Activated CD4-positive, alpha-beta memory T cell treated with anti-CD3 and anti-CD28 coated beads for 36 hours (primary cell): ENCODE measurements at regions not wholly inside any gene's neighbourhood (a gene's known extent, or its start where the extent isn't known, plus 50 kb on each side); places are given as distances from the start of the nearest gene placed in this dataset.
A peak's percentile ranks its signal among the peaks of the same experiment; 100 is the strongest.

Experiments
- CTCF ChIA-PET: fragments of 350-600 bp; sonication (Branson Sonifier 250); formaldehyde crosslinking; loops from one replicate; lab custom pipeline; 2021; ENCODE audit warnings: antibody characterized with exemption, inconsistent platforms; lab: Charles Lee
- POLR2A ChIA-PET: fragments of 350-600 bp; sonication (Branson Sonifier 250); formaldehyde crosslinking; loops from one replicate; lab custom pipeline; 2021; ENCODE audit warnings: antibody characterized with exemption; lab: Charles Lee
- DNase-seq: peaks from one replicate; pipeline ENCODE4 v3.0.0-alpha.2; 2020
- H3K27ac Mint-ChIP-seq: one replicate; pipeline ENCODE4 v1.8.0; 2021; ENCODE audit warnings: mixed read lengths
- H3K27me3 Mint-ChIP-seq: one replicate; pipeline ENCODE4 v1.8.0; 2021; ENCODE audit warnings: mixed read lengths
- H3K36me3 Mint-ChIP-seq: one replicate; pipeline ENCODE4 v1.8.0; 2021; ENCODE audit warnings: mixed read lengths
- H3K4me1 Mint-ChIP-seq: one replicate; pipeline ENCODE4 v1.8.0; 2021; ENCODE audit warnings: low read depth, mixed read lengths
- H3K4me3 Mint-ChIP-seq: one replicate; pipeline ENCODE4 v1.8.0; 2021; ENCODE audit warnings: mild to moderate bottlenecking, mixed read lengths
- H3K9me3 Mint-ChIP-seq: one replicate; pipeline ENCODE4 v1.8.0; 2021; ENCODE audit warnings: mixed read lengths
- intact Hi-C: fragments of 100-400 bp; cut with micrococcal nuclease; formaldehyde crosslinking; loops from one replicate; pipeline ENCODE4 v1.15.1; 2023

- intact Hi-C loops: loop anchor here (10.0 kb wide), 1 partner anchor 769 kb away; no protein-coding TSS in a partner anchor
- Mint-ChIP-seq H3K27ac (peak overlapping the region; percentile 98), H3K27me3 (no peaks in the 10 kb centered on the region), H3K4me1 (peaks cover 98% of the 10 kb centered on the region), H3K9me3 (peaks cover 15% of the 10 kb centered on the region), H3K36me3 (peaks cover 15% of the 10 kb centered on the region), H3K4me3 (peak overlapping the region; percentile 62)
- CTCF ChIA-PET: interaction anchor here (0.9 to 1.7 kb wide), 7 partner anchors 9 to 1099 kb away, joined by 3 to 9 read pairs (median 4); partner anchors contain the start of gene BCL11B
- peak; percentile 67 for DNase-seq
- POLR2A ChIA-PET: interaction anchor here (0.7 to 1.9 kb wide), 10 partner anchors 9 to 1094 kb away, joined by 3 to 9 read pairs (median 4); no protein-coding TSS in a partner anchor
Measured at GRCh38 chr14:98173305-98173704, 1098.7 kb downstream of the BCL11B start.

- ChIA-PET CTCF (interaction anchor here (1.4 to 1.7 kb wide), 2 partner anchors 12 to 196 kb away, joined by 4 to 9 read pairs; no protein-coding TSS in a partner anchor), POLR2A (interaction anchor here (0.7 to 2.6 kb wide), 10 partner anchors 11 to 1098 kb away, joined by 3 to 18 read pairs (median 5); partner anchors contain the start of gene BCL11B)
- Mint-ChIP-seq H3K9me3 (peaks cover 7% of the 10 kb centered on the region), H3K4me3 (peak overlapping the region; percentile 62), H3K27me3 (no peaks in the 10 kb centered on the region), H3K27ac (peak overlapping the region; percentile 98), H3K4me1 (peaks cover 97% of the 10 kb centered on the region), H3K36me3 (peaks cover 7% of the 10 kb centered on the region)
- intact Hi-C loops: loop anchor here (10.0 kb wide), 1 partner anchor 769 kb away; no protein-coding TSS in a partner anchor
- DNase-seq: peak; percentile 75
Measured at GRCh38 chr14:98174041-98174440, 1098.0 kb downstream of the BCL11B start.

GRCh38 chr14:98175436-98175835 lies 1096.6 kb downstream of the BCL11B start:
- peaks cover 97% of the 10 kb centered on the region for H3K4me1 Mint-ChIP-seq
- no peak for DNase-seq
- H3K9me3 Mint-ChIP-seq: no peaks in the 10 kb centered on the region
- peak overlapping the region; percentile 50 for H3K4me3 Mint-ChIP-seq
- ChIA-PET CTCF (interaction anchor here (0.9 to 1.5 kb wide), 6 partner anchors 10 to 1091 kb away, joined by 3 to 7 read pairs (median 4); no protein-coding TSS in a partner anchor), POLR2A (interaction anchor here (1.0 to 2.6 kb wide), 11 partner anchors 10 to 1097 kb away, joined by 3 to 18 read pairs (median 6); partner anchors contain the start of gene BCL11B)
- intact Hi-C loops: loop anchor here (5.0 to 10.0 kb wide), 3 partner anchors 183 to 1017 kb away; no protein-coding TSS in a partner anchor
- H3K27ac Mint-ChIP-seq: peak overlapping the region; percentile 98
- no peaks in the 10 kb centered on the region for H3K27me3 Mint-ChIP-seq
- H3K36me3 Mint-ChIP-seq: peaks cover 6% of the 10 kb centered on the region

GRCh38 chr14:98175881-98176280 lies 1096.1 kb downstream of the BCL11B start:
- no peaks in the 10 kb centered on the region for H3K27me3 Mint-ChIP-seq
- ChIA-PET POLR2A (interaction anchor here (1.0 to 2.6 kb wide), 9 partner anchors 14 to 1093 kb away, joined by 3 to 18 read pairs (median 5); no protein-coding TSS in a partner anchor), CTCF (interaction anchor here (0.9 to 1.5 kb wide), 5 partner anchors 13 to 1091 kb away, joined by 3 to 7 read pairs (median 4); no protein-coding TSS in a partner anchor)
- H3K4me1 Mint-ChIP-seq: peaks cover 96% of the 10 kb centered on the region
- DNase-seq: no peak
- H3K27ac Mint-ChIP-seq: peak overlapping the region; percentile 98
- peak overlapping the region; percentile 0 for H3K4me3 Mint-ChIP-seq
- intact Hi-C loops: loop anchor here (2.0 to 10.0 kb wide), 7 partner anchors 37 to 1091 kb away; no protein-coding TSS in a partner anchor
- H3K9me3 Mint-ChIP-seq: no peaks in the 10 kb centered on the region
- H3K36me3 Mint-ChIP-seq: peaks cover 6% of the 10 kb centered on the region

- Mint-ChIP-seq H3K27me3 (no peaks in the 10 kb centered on the region), H3K4me3 (peak overlapping the region; percentile 51), H3K27ac (peak overlapping the region; percentile 98), H3K4me1 (peaks cover 95% of the 10 kb centered on the region), H3K9me3 (no peaks in the 10 kb centered on the region), H3K36me3 (peaks cover 6% of the 10 kb centered on the region)
- POLR2A ChIA-PET: interaction anchor here (0.6 to 2.6 kb wide), 3 partner anchors 13 to 1091 kb away, joined by 3 to 18 read pairs (median 6); no protein-coding TSS in a partner anchor
- intact Hi-C loops: loop anchor here (1.0 to 10.0 kb wide), 11 partner anchors 8 to 1090 kb away; no protein-coding TSS in a partner anchor
- CTCF ChIA-PET: interaction anchor here (1.2 kb wide), 1 partner anchor 1090 kb away, joined by 4 read pairs; no protein-coding TSS in a partner anchor
- no peak for DNase-seq
Measured at GRCh38 chr14:98176892-98177291, 1095.1 kb downstream of the BCL11B start.

- intact Hi-C loops: loop anchor here (1.0 to 10.0 kb wide), 11 partner anchors 8 to 1089 kb away; no protein-coding TSS in a partner anchor
- peak; percentile 91 for DNase-seq
- ChIA-PET CTCF (no interaction called here), POLR2A (no interaction called here)
- no peaks in the 10 kb centered on the region for H3K27me3 Mint-ChIP-seq
- peak overlapping the region; percentile 98 for H3K27ac Mint-ChIP-seq
- H3K36me3 Mint-ChIP-seq: peaks cover 6% of the 10 kb centered on the region
- H3K4me1 Mint-ChIP-seq: peaks cover 95% of the 10 kb centered on the region
- no peaks in the 10 kb centered on the region for H3K9me3 Mint-ChIP-seq
- H3K4me3 Mint-ChIP-seq: peak overlapping the region; percentile 43
Measured at GRCh38 chr14:98177551-98177950, 1094.4 kb downstream of the BCL11B start.

GRCh38 chr14:98181241-98181640 lies 1090.8 kb downstream of the BCL11B start:
- ChIA-PET CTCF (interaction anchor here (1.3 to 3.1 kb wide), 3 partner anchors 12 to 1049 kb away, joined by 5 to 10 read pairs (median 7); no protein-coding TSS in a partner anchor), POLR2A (interaction anchor here (1.2 to 3.2 kb wide), 4 partner anchors 9 to 46 kb away, joined by 5 to 47 read pairs (median 6); no protein-coding TSS in a partner anchor)
- H3K4me1 Mint-ChIP-seq: peaks cover 95% of the 10 kb centered on the region

GRCh38 chr14:98181768-98182167 lies 1090.2 kb downstream of the BCL11B start:
- intact Hi-C loops: loop anchor here (1.0 to 2.0 kb wide), 2 partner anchors 13 to 46 kb away; no protein-coding TSS in a partner anchor
- H3K4me3 Mint-ChIP-seq: peak overlapping the region; percentile 52
- POLR2A ChIA-PET: interaction anchor here (0.6 to 3.2 kb wide), 11 partner anchors 9 to 1090 kb away, joined by 3 to 47 read pairs (median 4); partner anchors contain the start of gene BCL11B
- peak overlapping the region; percentile 100 for H3K27ac Mint-ChIP-seq
- H3K36me3 Mint-ChIP-seq: peaks cover 8% of the 10 kb centered on the region
- peaks cover 94% of the 10 kb centered on the region for H3K4me1 Mint-ChIP-seq
- no peaks in the 10 kb centered on the region for H3K27me3 Mint-ChIP-seq
- no peaks in the 10 kb centered on the region for H3K9me3 Mint-ChIP-seq
- CTCF ChIA-PET: interaction anchor here (0.7 to 2.1 kb wide), 8 partner anchors 9 to 1090 kb away, joined by 3 to 14 read pairs (median 4); partner anchors contain the start of gene BCL11B
- peak; percentile 48 for DNase-seq

More at GRCh38 chr14:98181241-98181640, 1090.8 kb downstream of the BCL11B start:
- Mint-ChIP-seq H3K9me3 (no peaks in the 10 kb centered on the region), H3K4me3 (peak overlapping the region; percentile 20), H3K27me3 (no peaks in the 10 kb centered on the region), H3K27ac (peak overlapping the region; percentile 100), H3K36me3 (peaks cover 8% of the 10 kb centered on the region)
- intact Hi-C loops: no loop called here
- DNase-seq: no peak

- Mint-ChIP-seq H3K9me3 (no peaks in the 10 kb centered on the region), H3K36me3 (peaks cover 8% of the 10 kb centered on the region), H3K4me3 (peak overlapping the region; percentile 52), H3K27me3 (no peaks in the 10 kb centered on the region), H3K4me1 (peaks cover 94% of the 10 kb centered on the region), H3K27ac (peak overlapping the region; percentile 100)
- intact Hi-C loops: loop anchor here (1.0 to 2.0 kb wide), 2 partner anchors 14 to 45 kb away; no protein-coding TSS in a partner anchor
- CTCF ChIA-PET: interaction anchor here (0.7 to 2.1 kb wide), 8 partner anchors 9 to 1089 kb away, joined by 3 to 14 read pairs (median 4); partner anchors contain the start of gene BCL11B
- POLR2A ChIA-PET: interaction anchor here (0.6 to 3.2 kb wide), 10 partner anchors 8 to 1090 kb away, joined by 3 to 47 read pairs (median 4); partner anchors contain the start of gene BCL11B
- DNase-seq: peak; percentile 82
Measured at GRCh38 chr14:98182393-98183055, 1089.5 kb downstream of the BCL11B start.

- no peak for DNase-seq
- ChIA-PET POLR2A (interaction anchor here (1.1 to 3.2 kb wide), 3 partner anchors 10 to 44 kb away, joined by 3 to 47 read pairs (median 9); no protein-coding TSS in a partner anchor), CTCF (interaction anchor here (1.4 to 2.1 kb wide), 3 partner anchors 10 to 14 kb away, joined by 5 to 14 read pairs (median 6); no protein-coding TSS in a partner anchor)
- intact Hi-C loops: loop anchor here (2.0 kb wide), 1 partner anchor 15 kb away; no protein-coding TSS in a partner anchor
- Mint-ChIP-seq H3K4me1 (peaks cover 95% of the 10 kb centered on the region), H3K9me3 (no peaks in the 10 kb centered on the region), H3K27me3 (no peaks in the 10 kb centered on the region), H3K36me3 (peaks cover 8% of the 10 kb centered on the region), H3K27ac (peak overlapping the region; percentile 100), H3K4me3 (no peak overlapping the region)
Measured at GRCh38 chr14:98183556-98183955, 1088.4 kb downstream of the BCL11B start.

GRCh38 chr14:98184457-98184856 lies 1087.5 kb downstream of the BCL11B start:
- H3K36me3 Mint-ChIP-seq: peaks cover 7% of the 10 kb centered on the region
- no peaks in the 10 kb centered on the region for H3K27me3 Mint-ChIP-seq
- ChIA-PET POLR2A (interaction anchor here (0.9 to 1.8 kb wide), 6 partner anchors 10 to 43 kb away, joined by 3 to 12 read pairs (median 3); no protein-coding TSS in a partner anchor), CTCF (interaction anchor here (1.9 kb wide), 1 partner anchor 9 kb away, joined by 5 read pairs; no protein-coding TSS in a partner anchor)
- intact Hi-C loops: no loop called here
- no peak for DNase-seq
- H3K9me3 Mint-ChIP-seq: no peaks in the 10 kb centered on the region
- H3K4me1 Mint-ChIP-seq: peaks cover 96% of the 10 kb centered on the region
- peak overlapping the region; percentile 59 for H3K4me3 Mint-ChIP-seq
- peak overlapping the region; percentile 100 for H3K27ac Mint-ChIP-seq
